H4 (cell line): ENCODE measurements at regions not wholly inside any gene's neighbourhood (a gene's known extent, or its start where the extent isn't known, plus 50 kb on each side); places are given as distances from the start of the nearest gene placed in this dataset.
"Not testable (repeated sequence)": the region's sequence is repeated elsewhere in the genome, so short reads cannot be mapped to it uniquely, and the experiment has no call there.

ENCODE experiments used
- DNase-seq: peaks from one replicate; pipeline ENCODE4 v3.0.0-alpha.2; 2015; ENCODE audit warnings: low spot score

- DNase-seq: no peak
Measured at GRCh38 chr2:59879700-59880131, 673.7 kb downstream of the BCL11A start.

GRCh38 chr2:59875836-59876235 is 677.6 kb downstream of the BCL11A start:
- no peak for DNase-seq

DNA sequence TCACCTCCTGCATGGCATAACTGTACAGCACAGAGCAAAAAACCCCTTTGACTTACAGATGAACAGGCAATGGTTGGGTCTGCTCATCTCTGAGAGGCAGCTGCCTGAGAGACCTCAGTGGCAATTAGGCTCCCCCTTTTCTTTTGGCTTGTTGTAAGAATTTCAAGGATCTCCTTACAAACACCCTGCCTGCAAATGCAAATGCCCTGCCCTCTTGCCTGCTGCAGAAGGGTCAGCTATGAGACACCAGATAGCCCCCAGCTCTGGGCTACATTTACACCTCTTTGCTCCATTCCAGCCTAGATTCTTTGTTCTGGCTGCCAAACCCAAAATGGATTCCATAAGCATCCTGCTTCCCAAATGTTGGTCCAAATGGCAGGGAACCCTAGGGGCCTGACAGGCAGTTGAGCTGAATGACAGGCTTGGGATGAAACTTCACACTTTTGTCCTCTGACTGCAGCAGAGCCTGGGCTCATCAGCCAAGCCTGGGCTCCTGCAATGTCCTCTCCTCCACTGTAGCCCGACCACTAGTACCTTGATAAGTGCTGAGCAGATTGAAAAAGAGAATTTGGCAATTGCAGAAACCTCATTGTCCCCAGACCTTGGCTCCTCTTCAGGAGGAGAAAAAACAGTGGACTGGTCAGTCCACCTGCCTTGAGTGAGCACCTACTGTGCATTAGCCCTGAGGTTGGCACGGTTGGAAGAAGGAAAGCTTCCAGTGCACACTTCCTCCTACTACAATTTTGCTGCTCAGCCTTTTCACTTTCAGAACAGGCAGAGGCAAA is 678.3 kb downstream of the BCL11A start:
- DNase-seq: no peak

DNA sequence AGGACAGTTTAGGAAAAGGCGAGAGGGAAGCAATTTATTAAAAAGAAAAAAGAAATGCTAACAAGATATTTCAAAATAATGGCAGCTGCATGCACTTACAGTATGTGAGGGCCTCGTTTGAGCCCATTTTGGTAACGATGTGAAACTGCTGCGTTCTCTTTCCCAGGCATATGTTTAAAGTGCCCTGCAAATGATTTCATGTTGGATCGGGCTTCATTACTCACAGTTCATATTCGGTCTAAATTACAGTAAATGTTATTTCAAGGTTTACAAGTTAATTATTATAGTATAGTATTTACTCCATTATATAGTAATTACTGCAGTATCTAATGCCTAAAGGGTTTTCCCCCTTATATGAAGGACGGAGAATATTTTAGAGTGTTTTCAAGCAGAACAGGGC is 679.1 kb downstream of the BCL11A start:
- DNase-seq: no peak

DNA sequence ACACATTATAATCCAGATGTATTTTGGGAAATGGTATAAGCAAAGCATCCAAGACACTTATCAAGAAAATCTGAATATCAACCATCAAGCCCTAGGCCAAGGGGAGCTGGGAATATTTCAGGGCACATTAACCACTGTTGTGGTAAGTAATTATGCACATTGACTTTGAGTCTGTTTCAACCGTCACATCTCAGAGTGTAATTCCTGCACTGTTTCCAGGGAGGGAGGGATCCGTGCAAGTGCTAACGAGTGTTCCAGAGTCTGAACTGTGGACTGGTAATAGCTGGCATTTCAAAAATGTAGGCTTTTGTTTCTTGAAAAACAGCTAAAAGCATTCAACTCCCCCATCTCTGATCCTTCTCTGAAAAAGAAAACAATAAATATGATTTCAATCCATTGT is 681.6 kb downstream of the BCL11A start:
- DNase-seq: no peak

- DNase-seq: no peak
Measured at GRCh38 chr2:59868981-59869380, 684.5 kb downstream of the BCL11A start.

DNA sequence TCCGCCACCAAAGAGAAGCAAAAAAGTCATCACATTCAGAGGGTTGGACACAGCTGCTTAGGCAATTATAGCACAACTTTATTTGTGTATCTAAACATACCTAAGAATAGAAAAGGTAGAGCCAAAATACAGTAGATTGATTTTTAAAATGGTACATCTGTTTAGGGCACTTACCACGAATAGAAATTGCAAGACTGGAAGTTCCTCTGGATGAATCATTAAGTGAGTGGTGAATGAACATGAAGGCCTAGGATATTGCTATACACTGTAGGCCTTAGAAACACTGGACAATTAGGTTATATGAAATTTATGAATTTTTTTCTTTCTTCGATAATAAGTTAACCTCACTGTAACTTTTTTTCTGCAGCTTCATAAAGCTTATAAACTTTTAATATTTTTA is 687.0 kb downstream of the BCL11A start:
- DNase-seq: no peak

- DNase-seq: no peak
Measured at GRCh38 chr2:59858540-59858939, 694.9 kb downstream of the BCL11A start.

DNA sequence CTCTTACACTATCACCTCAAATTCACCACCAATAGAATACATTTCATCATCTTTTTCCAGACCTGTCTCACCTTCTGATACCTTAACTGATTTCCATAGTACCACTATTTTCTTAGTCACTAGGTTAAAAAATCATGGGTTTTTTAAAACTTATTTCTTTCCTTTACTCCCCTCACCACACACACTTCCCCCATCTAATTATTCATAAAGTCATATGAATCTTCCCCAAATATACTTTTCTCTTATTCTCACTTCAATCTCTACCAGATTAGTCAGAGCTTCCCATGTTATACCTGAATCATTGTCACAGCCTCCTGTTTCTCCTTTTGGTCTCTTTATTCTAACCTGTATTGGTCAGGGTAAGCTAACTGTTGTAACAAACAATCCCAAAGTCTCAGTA is 696.3 kb downstream of the BCL11A start:
- no peak for DNase-seq

DNA sequence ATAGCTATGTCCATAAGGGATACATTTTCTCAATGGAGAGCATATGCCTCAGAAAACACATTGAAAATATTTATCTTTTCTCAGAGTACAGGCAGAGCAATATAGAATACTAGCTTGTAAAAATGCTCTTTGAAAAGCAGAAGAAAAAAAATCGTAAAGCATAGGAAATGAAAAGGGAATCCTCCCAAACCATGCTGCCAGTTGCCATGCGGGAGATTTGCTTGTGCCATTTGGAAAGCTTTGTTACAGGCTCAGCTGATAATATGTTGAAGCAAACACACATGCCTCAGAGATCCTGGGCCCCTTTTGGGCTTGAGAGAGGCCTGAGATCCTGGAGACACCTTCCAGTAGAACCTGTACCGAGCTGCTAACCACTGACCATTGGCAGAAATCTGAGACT is 697.1 kb downstream of the BCL11A start:
- no peak for DNase-seq

DNA sequence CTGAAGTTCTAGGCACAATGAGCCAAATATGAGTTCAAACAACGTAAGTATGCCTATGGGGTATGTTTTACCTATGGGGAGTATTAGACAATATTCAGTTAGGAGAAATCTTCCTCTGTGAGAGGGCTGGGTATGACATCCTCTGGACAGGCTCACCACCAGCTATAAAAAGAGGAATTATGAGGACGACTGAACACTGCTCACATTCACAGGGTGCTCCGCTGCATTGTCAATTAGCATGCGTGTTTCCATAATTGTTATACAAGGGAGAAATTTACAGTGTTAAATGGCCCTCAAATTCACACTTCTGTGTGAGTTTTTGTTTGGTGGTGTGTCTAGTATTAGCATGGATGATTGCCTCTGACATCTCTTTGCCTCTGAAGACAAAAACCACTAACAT is 700.4 kb downstream of the BCL11A start:
- DNase-seq: no peak

GRCh38 chr2:59851836-59852475 is 701.5 kb downstream of the BCL11A start:
- no peak for DNase-seq

GRCh38 chr2:59850554-59850953 is 702.9 kb downstream of the BCL11A start:
- no peak for DNase-seq

DNA sequence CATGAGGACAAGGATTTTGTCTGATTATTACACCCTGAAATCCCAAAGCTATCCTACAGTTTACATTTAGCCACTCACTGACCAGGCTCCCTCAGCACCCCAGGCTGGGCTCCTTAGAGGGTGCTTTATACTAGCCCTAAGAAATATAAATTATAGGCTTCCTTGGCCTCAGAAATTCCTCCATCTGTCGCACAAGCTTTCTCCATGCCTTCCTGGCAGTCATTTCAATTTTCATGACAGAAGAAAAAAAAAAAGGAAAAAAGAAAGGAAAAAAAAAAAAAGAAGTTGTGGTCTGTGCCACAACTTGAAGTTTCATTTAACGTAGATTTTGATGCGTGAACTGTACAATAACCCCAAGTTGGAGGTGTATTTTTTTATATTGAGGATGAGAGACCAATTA is 719.5 kb downstream of the BCL11A start:
- no peak for DNase-seq

DNA sequence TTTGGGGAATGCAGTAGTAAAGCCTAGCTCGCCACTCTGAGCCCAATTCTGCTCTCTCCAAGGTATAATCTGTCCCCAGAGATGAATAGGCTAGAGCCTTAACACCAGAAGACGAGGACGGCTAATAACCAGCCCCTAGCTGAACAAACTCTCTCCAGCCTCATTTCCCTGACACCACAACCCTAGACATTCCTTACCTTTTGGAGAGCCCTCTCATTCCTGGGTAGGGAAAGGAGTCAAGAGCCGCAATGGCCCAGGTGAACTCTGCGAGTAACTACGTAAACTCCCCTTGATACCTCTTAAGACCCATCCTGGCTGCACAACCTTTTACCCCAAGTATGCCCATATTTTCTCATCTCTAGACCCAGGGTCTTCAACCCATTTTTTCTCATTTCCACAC is 722.9 kb downstream of the BCL11A start:
- DNase-seq: no peak

GRCh38 chr2:59827677-59828076 is 725.8 kb downstream of the BCL11A start:
- no peak for DNase-seq

DNA sequence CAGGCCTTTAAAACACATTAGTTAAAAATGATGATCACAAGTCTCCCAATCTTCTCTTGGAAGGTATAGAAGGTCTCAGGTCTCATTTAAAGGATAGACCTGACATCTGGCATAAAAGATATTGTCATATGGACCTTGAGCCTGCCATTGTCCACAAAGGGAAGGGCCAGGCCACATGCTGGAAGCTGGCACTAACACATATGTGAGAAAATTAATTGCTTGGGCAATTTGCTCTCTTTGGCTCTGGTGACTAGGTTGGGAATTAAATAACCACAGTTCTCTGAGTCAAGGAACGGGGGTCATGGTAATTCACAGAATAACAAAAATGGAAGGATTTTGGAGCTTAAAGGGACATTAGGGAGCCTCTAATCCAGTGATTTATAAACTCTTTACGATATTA is 727.3 kb downstream of the BCL11A start:
- DNase-seq: no peak

DNA sequence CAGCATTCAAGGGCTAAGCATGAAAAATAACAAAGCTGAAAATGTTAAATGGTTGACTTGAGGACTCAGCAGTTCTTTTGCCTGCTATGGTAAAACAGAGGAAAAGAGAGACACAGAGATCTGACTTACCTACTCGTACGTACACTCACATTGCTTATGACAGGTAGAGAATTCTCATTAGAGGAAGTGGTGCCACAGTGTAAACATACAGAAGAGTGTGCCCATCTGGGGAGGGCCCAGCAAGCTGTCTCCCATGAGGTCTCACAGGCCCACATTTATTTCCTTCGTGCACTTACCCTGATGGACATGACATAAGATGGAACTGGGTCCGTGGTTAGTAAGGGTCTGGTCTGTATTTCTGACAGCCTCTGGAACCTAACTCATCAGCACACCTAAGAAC is 729.1 kb downstream of the BCL11A start:
- no peak for DNase-seq

GRCh38 chr2:59816075-59816474 is 737.4 kb downstream of the BCL11A start:
- no peak for DNase-seq

DNA sequence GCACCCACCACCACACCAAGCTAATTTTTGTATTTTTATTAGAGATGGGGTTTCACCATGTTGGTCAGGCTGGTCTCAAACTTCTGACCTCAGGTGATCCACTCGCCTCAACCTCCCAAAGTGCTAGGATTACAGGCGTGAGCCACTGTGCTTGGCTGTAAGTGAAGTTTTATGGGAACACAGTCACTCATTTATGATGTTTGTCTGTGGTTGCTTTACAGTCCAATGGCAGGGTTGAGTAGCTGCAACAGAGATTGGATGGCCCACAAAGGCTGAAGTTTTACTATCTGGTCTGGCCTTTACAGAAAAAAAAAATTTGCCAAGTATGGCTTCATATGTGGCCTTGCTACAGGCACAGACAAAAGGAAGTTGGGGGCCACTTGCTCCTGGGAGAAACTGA is 743.2 kb downstream of the BCL11A start:
- DNase-seq: not testable (repeated sequence)

DNA sequence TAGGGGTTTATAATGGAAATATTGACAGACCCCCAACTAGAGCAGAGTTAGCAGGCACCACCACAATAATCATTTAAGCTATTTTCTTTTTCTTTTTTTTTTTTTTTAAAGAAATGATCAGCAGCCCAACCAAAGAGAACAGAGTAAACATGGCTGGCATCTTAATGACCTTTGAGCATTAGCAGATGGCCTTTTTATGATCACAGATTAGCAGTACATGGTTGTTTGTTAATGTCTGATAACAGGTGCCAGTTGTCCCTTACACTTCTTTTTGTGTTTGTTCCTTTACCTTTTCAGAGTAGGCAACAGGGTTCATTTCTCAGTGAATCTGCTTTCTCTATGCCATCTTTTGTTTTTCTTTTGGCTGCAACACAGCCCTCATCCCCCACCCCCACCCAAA is 747.0 kb downstream of the BCL11A start:
- DNase-seq: no peak

DNA sequence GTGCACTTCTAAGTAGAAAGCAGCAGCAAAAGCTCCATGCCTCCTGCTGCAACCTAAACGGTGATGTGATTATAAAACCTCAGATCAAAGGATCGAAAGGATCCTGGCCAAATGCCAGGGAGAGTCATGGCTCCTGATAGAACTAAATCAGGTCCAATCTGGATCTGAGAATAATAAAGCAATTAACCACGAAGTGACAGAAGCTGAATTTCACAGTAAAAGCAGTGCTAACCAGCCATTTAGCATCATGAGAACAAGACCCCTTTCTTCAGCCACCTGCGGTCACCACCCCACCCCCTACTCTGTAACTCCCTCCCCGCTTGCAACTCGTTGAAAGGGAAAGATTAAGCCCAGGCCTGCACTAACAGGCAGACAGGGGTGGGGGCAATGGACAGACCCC is 748.7 kb downstream of the BCL11A start:
- DNase-seq: no peak

GRCh38 chr2:59803586-59803985 is 749.9 kb downstream of the BCL11A start:
- DNase-seq: no peak
